ENCODE measurements at regions not wholly inside any gene's neighbourhood (a gene's known extent, or its start where the extent isn't known, plus 50 kb on each side); places are given as distances from the start of the nearest gene placed in this dataset.

GRCh38 chr5:61731946-61732314, 399.9 kb downstream of the ZSWIM6 start:
- Mint-ChIP-seq H3K4me1 (ENCODE audit: low read depth) (peaks cover 44% of the 10 kb centered on the region), H3K36me3 (ENCODE audit: insufficient read depth) (no peaks in the 10 kb centered on the region), H3K4me3 (ENCODE audit: low read depth) (no peak overlapping the region), H3K27me3 (peaks cover 6% of the 10 kb centered on the region), H3K9me3 (ENCODE audit: low read depth) (no peaks in the 10 kb centered on the region), H3K27ac (no peak overlapping the region)
- no peak for DNase-seq (ENCODE audit: low spot score, unreplicated experiment)
- no peak for TF ChIP-seq CTCF (IDR thresholded peaks at IDR 0.05; ENCODE audit: unreplicated experiment)

GRCh38 chr5:61732369-61732768, 400.3 kb downstream of the ZSWIM6 start:
- no peak overlapping the region for H3K4me3 Mint-ChIP-seq (ENCODE audit: low read depth)
- no peaks in the 10 kb centered on the region for H3K9me3 Mint-ChIP-seq (ENCODE audit: low read depth)
- H3K36me3 Mint-ChIP-seq (ENCODE audit: insufficient read depth), result no peaks in the 10 kb centered on the region
- H3K27me3 Mint-ChIP-seq, result peaks cover 6% of the 10 kb centered on the region
- peaks cover 48% of the 10 kb centered on the region for H3K4me1 Mint-ChIP-seq (ENCODE audit: low read depth)
- no peak for DNase-seq (ENCODE audit: low spot score, unreplicated experiment)
- TF ChIP-seq CTCF (IDR thresholded peaks at IDR 0.05; ENCODE audit: unreplicated experiment), result no peak
- H3K27ac Mint-ChIP-seq, result no peak overlapping the region

GRCh38 chr5:61732796-61733195, 400.7 kb downstream of the ZSWIM6 start:
- Mint-ChIP-seq H3K9me3 (ENCODE audit: low read depth) (no peaks in the 10 kb centered on the region), H3K4me3 (ENCODE audit: low read depth) (no peak overlapping the region), H3K27ac (no peak overlapping the region), H3K4me1 (ENCODE audit: low read depth) (peaks cover 49% of the 10 kb centered on the region), H3K27me3 (peaks cover 6% of the 10 kb centered on the region), H3K36me3 (ENCODE audit: insufficient read depth) (no peaks in the 10 kb centered on the region)
- no peak for TF ChIP-seq CTCF (IDR thresholded peaks at IDR 0.05; ENCODE audit: unreplicated experiment)
- no peak for DNase-seq (ENCODE audit: low spot score, unreplicated experiment)

- H3K9me3 Mint-ChIP-seq (ENCODE audit: low read depth), result no peaks in the 10 kb centered on the region
- no peak for DNase-seq (ENCODE audit: low spot score, unreplicated experiment)
- no peak overlapping the region for H3K27ac Mint-ChIP-seq
- no peaks in the 10 kb centered on the region for H3K36me3 Mint-ChIP-seq (ENCODE audit: insufficient read depth)
- peaks cover 6% of the 10 kb centered on the region for H3K27me3 Mint-ChIP-seq
- no peak overlapping the region for H3K4me3 Mint-ChIP-seq (ENCODE audit: low read depth)
- peaks cover 51% of the 10 kb centered on the region for H3K4me1 Mint-ChIP-seq (ENCODE audit: low read depth)
- no peak for TF ChIP-seq CTCF (IDR thresholded peaks at IDR 0.05; ENCODE audit: unreplicated experiment)
Observed at GRCh38 chr5:61734001-61734400, 401.9 kb downstream of the ZSWIM6 start.

GRCh38 chr5:61734966-61735365, 402.9 kb downstream of the ZSWIM6 start:
- TF ChIP-seq CTCF (IDR thresholded peaks at IDR 0.05; ENCODE audit: unreplicated experiment), result no peak
- no peaks in the 10 kb centered on the region for H3K9me3 Mint-ChIP-seq (ENCODE audit: low read depth)
- H3K27me3 Mint-ChIP-seq, result peaks cover 6% of the 10 kb centered on the region
- no peak for DNase-seq (ENCODE audit: low spot score, unreplicated experiment)
- H3K4me3 Mint-ChIP-seq (ENCODE audit: low read depth), result no peak overlapping the region
- H3K27ac Mint-ChIP-seq, result no peak overlapping the region
- H3K36me3 Mint-ChIP-seq (ENCODE audit: insufficient read depth), result no peaks in the 10 kb centered on the region
- H3K4me1 Mint-ChIP-seq (ENCODE audit: low read depth), result peaks cover 51% of the 10 kb centered on the region
